H1 (cell line): ENCODE measurements at regions not wholly inside any gene's neighbourhood (a gene's known extent, or its start where the extent isn't known, plus 50 kb on each side); places are given as distances from the start of the nearest gene placed in this dataset.

Experiments
- CTCF ChIA-PET: fragments of 300-600 bp; sonication (Branson Sonifier 250); formaldehyde crosslinking; loops from one replicate; lab custom pipeline; 2021; ENCODE audit not compliant: partially characterized antibody; lab: Charles Lee
- POLR2A ChIA-PET: fragments of 300-600 bp; sonication (Branson Sonifier 250); formaldehyde crosslinking; loops from one replicate; lab custom pipeline; 2021; ENCODE audit warnings: inconsistent platforms; ENCODE audit not compliant: partially characterized antibody; lab: Charles Lee
- DNase-seq, 2 experiments: peaks; one replicate each; pipeline versions ENCODE4 v3.0.0 to v3.0.0-alpha.2; 2010 to 2022; ENCODE audit warnings: low spot score in 2 of 2, low read depth in 1 of 2, mixed read lengths in 1 of 2
- FAIRE-seq: peaks from 2 replicates; lab custom pipeline; 2011; peaks lifted over from hg19 to GRCh38; lab: Jason Lieb, UNC
- H2AFZ ChIP-seq: 2 replicates; pipeline ENCODE4 v1.8.1; 2012; ENCODE audit warnings: low read length, inconsistent platforms
- H2AK5ac ChIP-seq: 2 replicates; pipeline ENCODE4 v1.6.1; 2013; ENCODE audit warnings: low read depth, low read length
- H2BK120ac ChIP-seq: replicated peaks from 2 replicates; pipeline ENCODE3; 2013; ENCODE audit warnings: low read depth, low read length, inconsistent platforms
- H2BK12ac ChIP-seq: 2 replicates; pipeline ENCODE4 v1.6.1; 2013; ENCODE audit warnings: low read depth, low read length
- H2BK15ac ChIP-seq: 2 replicates; pipeline ENCODE4 v1.6.1; 2013; ENCODE audit warnings: low read length
- H2BK20ac ChIP-seq: 2 replicates; pipeline ENCODE4 v1.6.1; 2013; ENCODE audit warnings: low read length
- H2BK5ac ChIP-seq: 2 replicates; pipeline ENCODE4 v1.6.1; 2013; ENCODE audit warnings: low read depth, low read length
- H3K14ac ChIP-seq: 2 replicates; pipeline ENCODE4 v1.6.1; 2013; ENCODE audit warnings: inconsistent platforms; ENCODE audit not compliant: insufficient read length
- H3K18ac ChIP-seq: 2 replicates; pipeline ENCODE4 v1.6.1; 2013; ENCODE audit warnings: low read length; ENCODE audit errors: extremely low read depth
- H3K23ac ChIP-seq: 2 replicates; pipeline ENCODE4 v1.6.1; 2013; ENCODE audit warnings: inconsistent platforms; ENCODE audit not compliant: insufficient read length
- H3K23me2 ChIP-seq: 2 replicates; pipeline ENCODE4 v1.6.1; 2013; ENCODE audit warnings: low read depth, low read length
- H3K27ac ChIP-seq: 2 replicates; pipeline ENCODE4 v1.6.1; 2011; ENCODE audit warnings: low read depth, low read length, inconsistent platforms
- H3K27me3 ChIP-seq, 4 experiments: replicated peaks in 1 of 4; 1 replicate in 1 of 4; 2 replicates in 3 of 4; pipeline versions ENCODE4 v1.6.1 to v1.8.1; 2011 to 2013; ENCODE audit warnings: low read length in 3 of 4, mild to moderate bottlenecking in 3 of 4, inconsistent platforms in 2 of 4, mixed read lengths in 2 of 4, moderate library complexity in 1 of 4; ENCODE audit not compliant: control insufficient read depth in 3 of 4, insufficient read depth in 3 of 4; ENCODE audit errors: extremely low read depth in 1 of 4
- H3K36me3 ChIP-seq, 4 experiments: 2 replicates each; pipeline versions ENCODE4 v1.6.1 to v1.8.1; 2011 to 2013; ENCODE audit warnings: mild to moderate bottlenecking in 4 of 4, low read length in 3 of 4, moderate library complexity in 2 of 4, control low read depth in 1 of 4, inconsistent platforms in 1 of 4; ENCODE audit not compliant: insufficient read depth in 4 of 4, control insufficient read depth in 2 of 4
- H3K4ac ChIP-seq: replicated peaks from 2 replicates; pipeline ENCODE3; 2013; ENCODE audit warnings: low read length, low read depth, mixed read lengths, inconsistent platforms; ENCODE audit not compliant: insufficient read length
- H3K4me1 ChIP-seq, 4 experiments: replicated peaks in 1 of 4; 1 replicate in 1 of 4; 2 replicates in 3 of 4; pipeline versions ENCODE4 v1.6.1 to v1.8.1; 2011 to 2013; ENCODE audit warnings: low read length in 3 of 4, inconsistent platforms in 2 of 4, mixed read lengths in 1 of 4; ENCODE audit not compliant: insufficient read depth in 4 of 4, control insufficient read depth in 3 of 4
- H3K4me2 ChIP-seq, 2 experiments: 2 replicates each; pipeline versions ENCODE4 v1.6.1 to v1.8.1; 2011 to 2013; ENCODE audit warnings: low read depth in 2 of 2, low read length in 2 of 2, control low read depth in 1 of 2, inconsistent platforms in 1 of 2, mild to moderate bottlenecking in 1 of 2; ENCODE audit not compliant: insufficient read depth in 1 of 2
- H3K4me3 ChIP-seq, 4 experiments: fragments of 200-600, 300-600 bp in 1 of 4; sonication (generic), shearing (Covaris generic), sonication (Bioruptor Twin) in 1 of 4; 2 replicates each; pipeline versions ENCODE4 v1.5.1 to v1.8.1; 2011 to 2016; ENCODE audit warnings: low read length in 4 of 4, low read depth in 3 of 4, control low read depth in 2 of 4, inconsistent platforms in 2 of 4, mild to moderate bottlenecking in 2 of 4, mixed read lengths in 1 of 4, moderate library complexity in 1 of 4; ENCODE audit not compliant: insufficient read depth in 2 of 4; ENCODE audit errors: extremely low read depth in 1 of 4
- H3K56ac ChIP-seq: replicated peaks from 2 replicates; pipeline ENCODE3; 2013; ENCODE audit warnings: low read depth, mild to moderate bottlenecking, mixed read lengths, low read length, inconsistent platforms; ENCODE audit not compliant: insufficient read length
- H3K79me1 ChIP-seq: 2 replicates; pipeline ENCODE4 v1.6.1; 2013; ENCODE audit warnings: low read depth, low read length, control low read depth
- H3K79me2 ChIP-seq, 2 experiments: 2 replicates each; pipeline versions ENCODE4 v1.6.1 to v1.8.1; 2012 to 2013; ENCODE audit warnings: low read length in 2 of 2, mild to moderate bottlenecking in 2 of 2, inconsistent platforms in 1 of 2; ENCODE audit not compliant: insufficient read depth in 2 of 2, control insufficient read depth in 1 of 2
- H3K9ac ChIP-seq, 4 experiments: replicated peaks in 1 of 4; 1 replicate in 1 of 4; 2 replicates in 3 of 4; pipeline versions ENCODE4 v1.6.1 to v1.8.1; 2011 to 2013; ENCODE audit warnings: low read depth in 3 of 4, low read length in 3 of 4, control low read depth in 2 of 4, mild to moderate bottlenecking in 2 of 4, moderate library complexity in 2 of 4, inconsistent platforms in 1 of 4; ENCODE audit errors: extremely low read depth in 1 of 4
- H3K9me3 ChIP-seq, 2 experiments: 2 replicates each; pipeline versions ENCODE4 v1.6.1 to v1.8.1; 2012 to 2013; ENCODE audit warnings: mild to moderate bottlenecking in 2 of 2, moderate library complexity in 2 of 2, control low read depth in 1 of 2, inconsistent platforms in 1 of 2, low read depth in 1 of 2, low read length in 1 of 2, mixed read lengths in 1 of 2; ENCODE audit not compliant: insufficient read depth in 2 of 2
- H4K20me1 ChIP-seq, 2 experiments: replicated peaks in 1 of 2; 2 replicates each; pipeline versions ENCODE3 to v1.8.1; 2011 to 2013; ENCODE audit warnings: inconsistent platforms in 2 of 2, low read length in 2 of 2, mild to moderate bottlenecking in 1 of 2; ENCODE audit not compliant: insufficient read depth in 2 of 2, control insufficient read depth in 1 of 2
- H4K5ac ChIP-seq: 2 replicates; pipeline ENCODE4 v1.6.1; 2013; ENCODE audit warnings: low read length, low read depth, mixed read lengths, inconsistent platforms; ENCODE audit not compliant: insufficient read length
- H4K8ac ChIP-seq: 2 replicates; pipeline ENCODE4 v1.8.0; 2013; ENCODE audit warnings: mild to moderate bottlenecking, moderate library complexity, low read length, inconsistent platforms; ENCODE audit not compliant: insufficient read depth; ENCODE audit errors: extremely low read depth
- H4K91ac ChIP-seq: replicated peaks from 2 replicates; pipeline ENCODE3; 2013; ENCODE audit warnings: low read length, mixed read lengths, inconsistent platforms; ENCODE audit not compliant: insufficient read length
- EP300 ChIP-seq, 2 experiments: IDR thresholded peaks; 1 replicate in 1 of 2; 2 replicates in 1 of 2; pipeline ENCODE4 v1.6.1; 2011 to 2012; ENCODE audit warnings: low read depth in 2 of 2, low read length in 2 of 2, mild to moderate bottlenecking in 2 of 2, borderline replicate concordance in 1 of 2, inconsistent platforms in 1 of 2, moderate library complexity in 1 of 2
- PHF8 ChIP-seq: fragments of 200-600 bp; sonication (generic); conservative IDR thresholded peaks from 2 replicates; pipeline ENCODE4 v1.7.1; 2012; ENCODE audit warnings: low read depth, mild to moderate bottlenecking, inconsistent platforms, low read length, moderate library complexity
- SIN3A ChIP-seq, 2 experiments: IDR thresholded peaks in 1 of 2; conservative IDR thresholded peaks in 1 of 2; 2 replicates each; pipeline ENCODE4 v1.6.1; 2011 to 2012; ENCODE audit warnings: low read length in 2 of 2, improper control_type of control experiment in 1 of 2, low read depth in 1 of 2, mild to moderate bottlenecking in 1 of 2
- TAF7 ChIP-seq: optimal IDR thresholded peaks from 2 replicates; pipeline ENCODE3; 2011; ENCODE audit warnings: low read depth, mild to moderate bottlenecking, inconsistent platforms, low read length, moderate library complexity, borderline replicate concordance
- YY1 ChIP-seq: IDR thresholded peaks from 2 replicates; pipeline ENCODE4 v1.6.1; 2011; ENCODE audit warnings: low read depth, mild to moderate bottlenecking, low read length

GRCh38 chr4:58738375-58738774, 1628.2 kb upstream of the IGFBP7 start:
- H4K8ac ChIP-seq = no peak overlapping the region
- no peak overlapping the region for H2BK120ac ChIP-seq
- no peak for FAIRE-seq
- no peak overlapping the region for H3K4me3 ChIP-seq
- H2AFZ ChIP-seq = no peak overlapping the region
- CTCF ChIA-PET = no interaction called here
- no peaks in the 10 kb centered on the region; a peak in 2 of 4 replicates for H3K9me3 ChIP-seq
- H2BK20ac ChIP-seq = no peak overlapping the region
- H3K4ac ChIP-seq = no peak overlapping the region
- no peak overlapping the region for H2BK12ac ChIP-seq
- H3K79me2 ChIP-seq = no peaks in the 10 kb centered on the region
- H3K23ac ChIP-seq = no peak overlapping the region
- H4K20me1 ChIP-seq = no peaks in the 10 kb centered on the region
- H3K56ac ChIP-seq = no peak overlapping the region
- H3K14ac ChIP-seq = no peak overlapping the region
- DNase-seq = no peak
- H3K23me2 ChIP-seq = no peaks in the 10 kb centered on the region
- H2AK5ac ChIP-seq = no peak overlapping the region
- POLR2A ChIA-PET = no interaction called here
- no peaks in the 10 kb centered on the region for H3K4me1 ChIP-seq
- no peak overlapping the region for H3K18ac ChIP-seq
- H3K9ac ChIP-seq = no peak overlapping the region
- no peak overlapping the region for H2BK5ac ChIP-seq
- no peaks in the 10 kb centered on the region for H3K27me3 ChIP-seq
- no peak overlapping the region for H3K27ac ChIP-seq
- no peak overlapping the region for H3K4me2 ChIP-seq
- H3K36me3 ChIP-seq = no peaks in the 10 kb centered on the region
- no peak for TF ChIP-seq YY1
- TF ChIP-seq PHF8 = no peak
- TF ChIP-seq SIN3A (conservative IDR thresholded peaks at IDR 0.05 in 1 of 2, IDR thresholded peaks at IDR 0.05 in 1 of 2; ENCODE audit: low read depth in 1 of 2, low read length in 2 of 2) = no peak
- no peak for TF ChIP-seq TAF7
- TF ChIP-seq EP300 (IDR thresholded peaks at IDR 0.05; ENCODE audit: borderline replicate concordance in 1 of 2, low read depth in 2 of 2, low read length in 2 of 2) = no peak
- no peak overlapping the region for H4K91ac ChIP-seq
- no peak overlapping the region for H4K5ac ChIP-seq
- H3K79me1 ChIP-seq = no peaks in the 10 kb centered on the region
- H2BK15ac ChIP-seq = no peak overlapping the region
